OCI-LY3 (cell line): ENCODE measurements at regions not wholly inside any gene's neighbourhood (a gene's known extent, or its start where the extent isn't known, plus 50 kb on each side); places are given as distances from the start of the nearest gene placed in this dataset.

ENCODE experiments used
- H2AFZ ChIP-seq: fragments of 200-600, 300-600 bp; shearing (Covaris generic); 2 replicates; pipeline ENCODE4 v1.6.0; 2014; ENCODE audit warnings: antibody characterized with exemption, low read depth, low read length
- H3K27ac ChIP-seq: fragments of 200-600, 300-600 bp; sonication (generic); 2 replicates; pipeline ENCODE4 v1.5.1; 2014; ENCODE audit warnings: mild to moderate bottlenecking, low read length, moderate library complexity, mixed read lengths
- H3K27me3 ChIP-seq: fragments of 200-600, 300-600 bp; sonication (generic); 2 replicates; pipeline ENCODE4 v1.6.1; 2014; ENCODE audit warnings: low read depth, low read length, mixed read lengths
- H3K36me3 ChIP-seq: fragments of 200-600, 300-600 bp; sonication (generic); replicated peaks from 2 replicates; pipeline ENCODE3; 2014; ENCODE audit warnings: low read depth, low read length, mixed read lengths
- H3K4me1 ChIP-seq: fragments of 300-600, 200-600 bp; sonication (generic); 2 replicates; pipeline ENCODE4 v1.6.1; 2014; ENCODE audit warnings: low read length, mixed read lengths
- H3K4me2 ChIP-seq: fragments of 200-600, 300-600 bp; sonication (generic); 2 replicates; pipeline ENCODE4 v1.6.1; 2014; ENCODE audit warnings: low read length, mixed read lengths
- H3K4me3 ChIP-seq: fragments of 300-600, 200-600 bp; sonication (generic); 2 replicates; pipeline ENCODE4 v1.5.1; 2014; ENCODE audit warnings: antibody characterized with exemption, mild to moderate bottlenecking, low read length, moderate library complexity
- H3K79me2 ChIP-seq: fragments of 300-600, 200-600 bp; shearing (Covaris generic); 2 replicates; pipeline ENCODE4 v1.6.1; 2014; ENCODE audit warnings: mild to moderate bottlenecking, low read length, mixed read lengths
- H3K9ac ChIP-seq: fragments of 300-600, 200-600 bp; shearing (Covaris generic); 2 replicates; pipeline ENCODE4 v1.6.0; 2014; ENCODE audit warnings: mild to moderate bottlenecking, low read length, moderate library complexity
- H3K9me3 ChIP-seq: fragments of 200-600, 300-600 bp; shearing (Covaris generic); 2 replicates; pipeline ENCODE4 v1.6.1; 2014; ENCODE audit warnings: low read length, mixed read lengths; ENCODE audit not compliant: insufficient read depth
- H4K20me1 ChIP-seq: fragments of 200-600, 300-600 bp; sonication (generic); 2 replicates; pipeline ENCODE4 v1.6.1; 2016; ENCODE audit warnings: low read length, mixed read lengths; ENCODE audit not compliant: insufficient read depth
- CTCF ChIP-seq: fragments of 200-600, 300-600 bp; sonication (generic); IDR thresholded peaks from 2 replicates; pipeline ENCODE4 v1.5.1; 2014; ENCODE audit warnings: antibody characterized with exemption, low read length, low read depth
- EZH2phosphoT487 ChIP-seq: fragments of 200-600 bp; shearing (Covaris generic); IDR thresholded peaks from 2 replicates; pipeline ENCODE4 v1.6.1; 2018; ENCODE audit warnings: antibody characterized with exemption, mixed run types, low read depth

DNA sequence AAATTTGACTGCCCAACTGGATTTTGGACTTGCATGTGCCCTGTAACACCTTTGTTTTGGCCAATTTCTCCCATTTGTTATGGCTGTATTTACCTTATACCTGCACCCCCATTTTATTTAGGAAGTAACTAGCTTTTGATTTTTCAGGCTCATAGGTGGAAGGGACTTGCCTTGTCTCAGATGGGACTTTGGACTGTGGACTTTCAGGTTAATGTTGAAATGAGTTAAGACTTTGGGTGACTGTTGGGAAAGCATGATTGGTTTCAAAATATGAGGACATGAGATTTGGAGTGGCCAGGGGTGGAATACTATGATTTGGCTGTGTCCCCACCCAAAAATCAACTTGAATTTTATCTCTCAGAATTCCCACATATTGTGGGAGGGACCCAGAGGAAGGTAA lies 490.2 kb downstream of the PRR16 start:
- Histone ChIP-seq H2AFZ (no peak overlapping the region), H3K4me3 (no peak overlapping the region), H4K20me1 (no peaks in the 10 kb centered on the region), H3K4me2 (no peak overlapping the region), H3K27ac (no peak overlapping the region), H3K79me2 (no peaks in the 10 kb centered on the region), H3K36me3 (no peaks in the 10 kb centered on the region), H3K27me3 (no peaks in the 10 kb centered on the region), H3K4me1 (no peaks in the 10 kb centered on the region), H3K9ac (no peak overlapping the region), H3K9me3 (no peaks in the 10 kb centered on the region)
- TF ChIP-seq EZH2phosphoT487 (no peak), CTCF (no peak)

- no peak for TF ChIP-seq EZH2phosphoT487
- no peak for TF ChIP-seq CTCF
- no peak overlapping the region for H2AFZ ChIP-seq
- no peak overlapping the region for H3K9ac ChIP-seq
- no peaks in the 10 kb centered on the region for H3K79me2 ChIP-seq
- no peak overlapping the region for H3K4me3 ChIP-seq
- no peaks in the 10 kb centered on the region for H3K27me3 ChIP-seq
- no peaks in the 10 kb centered on the region for H3K36me3 ChIP-seq
- no peaks in the 10 kb centered on the region for H3K9me3 ChIP-seq
- H4K20me1 ChIP-seq, result no peaks in the 10 kb centered on the region
- no peaks in the 10 kb centered on the region for H3K4me1 ChIP-seq
- no peak overlapping the region for H3K4me2 ChIP-seq
- no peak overlapping the region for H3K27ac ChIP-seq
Measured at GRCh38 chr5:120955795-120956194, 491.7 kb downstream of the PRR16 start.

DNA sequence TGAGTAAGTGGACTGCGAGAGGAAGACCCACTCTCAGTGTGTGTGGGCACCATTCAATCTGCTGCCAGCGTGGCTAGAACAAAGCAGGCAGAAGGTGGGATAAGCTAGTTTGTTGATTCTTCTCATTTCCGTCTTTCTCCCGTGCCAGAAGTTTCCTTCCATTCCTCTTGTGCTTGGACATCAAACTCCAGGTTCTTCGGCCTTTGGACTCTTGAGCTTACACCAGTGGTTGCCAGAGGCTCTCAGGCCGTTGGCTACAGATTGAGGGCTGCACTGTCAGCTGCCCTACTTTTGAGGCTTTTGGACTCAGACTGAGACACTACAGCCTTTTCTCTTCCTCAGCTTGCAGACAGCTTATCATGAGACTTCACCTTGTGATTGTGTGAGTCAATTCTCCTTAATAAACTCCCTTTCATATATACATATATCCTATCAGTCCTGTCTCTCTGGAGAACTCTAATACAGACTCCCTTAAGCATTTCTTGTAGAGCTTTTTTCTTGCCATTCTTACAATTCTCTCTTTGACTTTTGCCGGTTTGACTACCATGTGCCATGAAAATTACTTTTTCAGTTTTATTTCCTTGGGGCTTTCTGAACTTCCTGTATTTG lies 494.9 kb downstream of the PRR16 start:
- TF ChIP-seq CTCF, result no peak
- TF ChIP-seq EZH2phosphoT487, result no peak
- H2AFZ ChIP-seq, result no peak overlapping the region
- H3K9ac ChIP-seq, result no peak overlapping the region
- no peaks in the 10 kb centered on the region for H4K20me1 ChIP-seq
- no peak overlapping the region for H3K4me2 ChIP-seq
- no peak overlapping the region for H3K27ac ChIP-seq
- H3K9me3 ChIP-seq, result no peaks in the 10 kb centered on the region
- H3K79me2 ChIP-seq, result no peaks in the 10 kb centered on the region
- no peaks in the 10 kb centered on the region for H3K27me3 ChIP-seq
- H3K4me3 ChIP-seq, result no peak overlapping the region
- no peaks in the 10 kb centered on the region for H3K36me3 ChIP-seq
- H3K4me1 ChIP-seq, result no peaks in the 10 kb centered on the region

- Histone ChIP-seq H3K36me3 (no peaks in the 10 kb centered on the region), H2AFZ (no peak overlapping the region), H3K4me3 (no peak overlapping the region), H3K79me2 (no peaks in the 10 kb centered on the region), H3K9ac (no peak overlapping the region), H3K4me2 (no peak overlapping the region), H3K4me1 (no peaks in the 10 kb centered on the region), H3K9me3 (no peaks in the 10 kb centered on the region), H3K27me3 (no peaks in the 10 kb centered on the region), H3K27ac (no peak overlapping the region), H4K20me1 (no peaks in the 10 kb centered on the region)
- TF ChIP-seq CTCF (no peak), EZH2phosphoT487 (no peak)
Measured at GRCh38 chr5:120960510-120960909, 496.4 kb downstream of the PRR16 start.
